Erythroblast (primary cell): ENCODE measurements at regions not wholly inside any gene's neighbourhood (a gene's known extent, or its start where the extent isn't known, plus 50 kb on each side); places are given as distances from the start of the nearest gene placed in this dataset.

Experiments
- DNase-seq, 2 experiments: peaks; one replicate each; lab custom pipeline; 2025; lab: John Stamatoyannopoulos, UW
- GATA1 ChIP-seq: IDR thresholded peaks from 2 replicates; pipeline ENCODE4 v1.6.1; 2011; ENCODE audit warnings: low read depth, mild to moderate bottlenecking, control low read depth, low read length, moderate library complexity
- POLR2A ChIP-seq: IDR thresholded peaks from 2 replicates; pipeline ENCODE4 v1.6.1; 2011; ENCODE audit warnings: mild to moderate bottlenecking, low read length

GRCh38 chr17:79534111-79534510 lies 76.7 kb downstream of the RBFOX3 start:
- DNase-seq: no peak
- TF ChIP-seq GATA1: no peak
- TF ChIP-seq POLR2A: no peak

- DNase-seq: no peak
- no peak for TF ChIP-seq GATA1
- TF ChIP-seq POLR2A: no peak
Measured at GRCh38 chr17:79533116-79533515, 77.7 kb downstream of the RBFOX3 start.

GRCh38 chr17:79532107-79532790 lies 78.6 kb downstream of the RBFOX3 start:
- no peak for DNase-seq
- no peak for TF ChIP-seq GATA1
- TF ChIP-seq POLR2A: no peak

- no peak for DNase-seq
- no peak for TF ChIP-seq POLR2A
Measured at GRCh38 chr17:79531191-79532095, 79.4 kb downstream of the RBFOX3 start.

GRCh38 chr17:79530361-79531105 lies 80.3 kb downstream of the RBFOX3 start:
- TF ChIP-seq POLR2A (no peak), GATA1 (no peak)
- DNase-seq: no peak

- DNase-seq: no peak
- TF ChIP-seq GATA1: no peak
- no peak for TF ChIP-seq POLR2A
Measured at GRCh38 chr17:79529661-79530081, 81.2 kb downstream of the RBFOX3 start.

GRCh38 chr17:79528592-79529125 lies 82.2 kb downstream of the RBFOX3 start:
- no peak for DNase-seq
- TF ChIP-seq GATA1 (no peak), POLR2A (no peak)

- no peak for TF ChIP-seq POLR2A
- TF ChIP-seq GATA1: no peak
- DNase-seq: no peak
Measured at GRCh38 chr17:79527306-79527705, 83.5 kb downstream of the RBFOX3 start.

GRCh38 chr17:79525793-79526677 lies 84.8 kb downstream of the RBFOX3 start:
- no peak for DNase-seq
- TF ChIP-seq GATA1 (no peak), POLR2A (no peak)

- no peak for DNase-seq
- TF ChIP-seq POLR2A: no peak
Measured at GRCh38 chr17:79524213-79525187, 86.4 kb downstream of the RBFOX3 start.

- TF ChIP-seq POLR2A (no peak), GATA1 (no peak)
- DNase-seq: no peak
Measured at GRCh38 chr17:79522414-79522813, 88.4 kb downstream of the RBFOX3 start.

- TF ChIP-seq POLR2A (no peak), GATA1 (no peak)
- no peak for DNase-seq
Measured at GRCh38 chr17:79521225-79521624, 89.6 kb downstream of the RBFOX3 start.
